Chondrocyte (in vitro differentiated cells): ENCODE measurements at regions not wholly inside any gene's neighbourhood (a gene's known extent, or its start where the extent isn't known, plus 50 kb on each side); places are given as distances from the start of the nearest gene placed in this dataset.

Source experiments
- DNase-seq: peaks from one replicate; pipeline ENCODE4 v3.0.0; 2021; ENCODE audit warnings: mixed read lengths, low spot score
- H3K27ac Mint-ChIP-seq: one replicate; pipeline ENCODE4 v1.8.0; 2021; ENCODE audit warnings: mild to moderate bottlenecking, moderate library complexity, mixed read lengths; ENCODE audit not compliant: unreplicated experiment
- H3K27me3 Mint-ChIP-seq: 2 replicates; pipeline ENCODE4 v1.8.0; 2021; ENCODE audit warnings: low read depth, mixed read lengths
- H3K36me3 Mint-ChIP-seq: 2 replicates; pipeline ENCODE4 v1.8.0; 2021; ENCODE audit warnings: low read depth, mixed read lengths
- H3K4me1 Mint-ChIP-seq: 2 replicates; pipeline ENCODE4 v1.8.0; 2021; ENCODE audit warnings: low read depth, mild to moderate bottlenecking, mixed read lengths
- H3K4me3 Mint-ChIP-seq: one replicate; pipeline ENCODE4 v1.8.0; 2021; ENCODE audit warnings: mild to moderate bottlenecking, moderate library complexity, mixed read lengths; ENCODE audit not compliant: unreplicated experiment
- H3K9me3 Mint-ChIP-seq: 2 replicates; pipeline ENCODE4 v1.8.0; 2021; ENCODE audit warnings: low read depth, mixed read lengths
- TF ChIP-seq, protein P1 (sequence below): fragments of 200-600 bp; sonication (generic); IDR thresholded peaks from 2 replicates; pipeline ENCODE4 v1.5.0; 2021; ENCODE audit warnings: antibody characterized with exemption, mild to moderate bottlenecking, moderate library complexity

DNA sequence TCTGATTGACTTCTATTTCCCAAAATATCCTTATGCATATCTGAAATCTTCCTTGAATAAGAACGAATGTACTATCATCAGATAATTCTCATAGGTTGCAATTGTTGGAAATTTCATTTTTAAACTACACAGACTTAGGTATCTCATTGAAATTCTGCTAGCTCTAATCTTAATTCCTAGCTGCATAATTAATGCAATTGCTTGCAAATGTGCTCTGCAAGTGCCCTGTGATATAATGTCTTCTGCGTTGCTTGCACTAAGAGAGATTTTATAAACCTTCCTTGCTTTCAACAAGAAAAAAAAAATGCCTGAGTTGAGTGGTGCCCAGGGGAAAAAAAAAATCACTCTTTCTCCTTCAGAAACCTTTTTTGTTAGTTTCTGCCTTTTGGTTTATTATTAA lies 354.9 kb downstream of the TFAP2A start:
- DNase-seq, result no peak
- TF ChIP-seq, protein P1, sequence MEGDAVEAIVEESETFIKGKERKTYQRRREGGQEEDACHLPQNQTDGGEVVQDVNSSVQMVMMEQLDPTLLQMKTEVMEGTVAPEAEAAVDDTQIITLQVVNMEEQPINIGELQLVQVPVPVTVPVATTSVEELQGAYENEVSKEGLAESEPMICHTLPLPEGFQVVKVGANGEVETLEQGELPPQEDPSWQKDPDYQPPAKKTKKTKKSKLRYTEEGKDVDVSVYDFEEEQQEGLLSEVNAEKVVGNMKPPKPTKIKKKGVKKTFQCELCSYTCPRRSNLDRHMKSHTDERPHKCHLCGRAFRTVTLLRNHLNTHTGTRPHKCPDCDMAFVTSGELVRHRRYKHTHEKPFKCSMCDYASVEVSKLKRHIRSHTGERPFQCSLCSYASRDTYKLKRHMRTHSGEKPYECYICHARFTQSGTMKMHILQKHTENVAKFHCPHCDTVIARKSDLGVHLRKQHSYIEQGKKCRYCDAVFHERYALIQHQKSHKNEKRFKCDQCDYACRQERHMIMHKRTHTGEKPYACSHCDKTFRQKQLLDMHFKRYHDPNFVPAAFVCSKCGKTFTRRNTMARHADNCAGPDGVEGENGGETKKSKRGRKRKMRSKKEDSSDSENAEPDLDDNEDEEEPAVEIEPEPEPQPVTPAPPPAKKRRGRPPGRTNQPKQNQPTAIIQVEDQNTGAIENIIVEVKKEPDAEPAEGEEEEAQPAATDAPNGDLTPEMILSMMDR, result no peak
- Mint-ChIP-seq H3K4me3 (no peak overlapping the region), H3K4me1 (peaks cover 3% of the 10 kb centered on the region), H3K9me3 (peaks cover 2% of the 10 kb centered on the region), H3K36me3 (no peaks in the 10 kb centered on the region), H3K27me3 (no peaks in the 10 kb centered on the region), H3K27ac (no peak overlapping the region)

DNA sequence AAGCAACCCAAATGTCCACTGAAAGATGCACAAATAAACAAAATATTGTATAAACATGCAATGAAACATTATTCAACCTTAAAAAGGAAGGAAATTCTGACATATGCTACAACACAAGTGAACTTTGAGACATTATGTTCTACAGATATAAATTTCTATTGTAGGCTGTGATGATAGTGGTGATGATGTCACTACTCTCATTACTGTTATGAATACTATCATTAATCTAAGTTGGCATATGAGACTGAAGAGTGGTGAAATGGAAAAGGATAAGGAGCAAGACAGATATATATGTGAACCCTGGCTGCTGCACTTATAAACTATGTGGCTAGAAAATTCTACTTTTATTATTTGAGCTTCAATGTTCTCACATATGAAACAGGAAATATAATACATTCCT lies 360.2 kb downstream of the TFAP2A start:
- Mint-ChIP-seq H3K4me1 (no peaks in the 10 kb centered on the region), H3K9me3 (peaks cover 34% of the 10 kb centered on the region), H3K36me3 (peaks cover 8% of the 10 kb centered on the region), H3K27me3 (no peaks in the 10 kb centered on the region), H3K4me3 (no peak overlapping the region), H3K27ac (no peak overlapping the region)
- no peak for DNase-seq
- TF ChIP-seq, protein P1, result no peak

DNA sequence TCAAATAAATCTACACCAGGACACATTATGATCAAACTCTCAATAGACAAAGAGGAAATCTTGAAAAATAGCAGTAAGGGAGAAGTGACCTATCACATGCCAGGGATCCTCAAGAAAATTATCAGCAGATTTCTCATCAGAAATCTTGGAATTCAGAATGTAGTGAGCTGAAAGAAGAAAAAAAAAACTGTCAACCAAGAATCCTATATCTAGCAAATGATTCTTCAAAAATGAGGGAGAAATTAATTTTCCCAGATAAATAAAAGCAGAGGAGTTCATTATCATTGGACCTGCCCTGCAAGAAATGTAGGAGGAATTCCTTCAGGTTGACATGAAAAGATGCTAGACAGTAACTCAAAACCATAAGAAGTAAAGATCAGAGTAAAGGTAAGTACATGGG lies 363.6 kb downstream of the TFAP2A start:
- H3K9me3 Mint-ChIP-seq, result peaks cover 32% of the 10 kb centered on the region
- DNase-seq, result no peak
- no peak overlapping the region for H3K27ac Mint-ChIP-seq
- peaks cover 8% of the 10 kb centered on the region for H3K36me3 Mint-ChIP-seq
- no peaks in the 10 kb centered on the region for H3K4me1 Mint-ChIP-seq
- no peaks in the 10 kb centered on the region for H3K27me3 Mint-ChIP-seq
- H3K4me3 Mint-ChIP-seq, result no peak overlapping the region
- TF ChIP-seq, protein P1, result no peak

DNA sequence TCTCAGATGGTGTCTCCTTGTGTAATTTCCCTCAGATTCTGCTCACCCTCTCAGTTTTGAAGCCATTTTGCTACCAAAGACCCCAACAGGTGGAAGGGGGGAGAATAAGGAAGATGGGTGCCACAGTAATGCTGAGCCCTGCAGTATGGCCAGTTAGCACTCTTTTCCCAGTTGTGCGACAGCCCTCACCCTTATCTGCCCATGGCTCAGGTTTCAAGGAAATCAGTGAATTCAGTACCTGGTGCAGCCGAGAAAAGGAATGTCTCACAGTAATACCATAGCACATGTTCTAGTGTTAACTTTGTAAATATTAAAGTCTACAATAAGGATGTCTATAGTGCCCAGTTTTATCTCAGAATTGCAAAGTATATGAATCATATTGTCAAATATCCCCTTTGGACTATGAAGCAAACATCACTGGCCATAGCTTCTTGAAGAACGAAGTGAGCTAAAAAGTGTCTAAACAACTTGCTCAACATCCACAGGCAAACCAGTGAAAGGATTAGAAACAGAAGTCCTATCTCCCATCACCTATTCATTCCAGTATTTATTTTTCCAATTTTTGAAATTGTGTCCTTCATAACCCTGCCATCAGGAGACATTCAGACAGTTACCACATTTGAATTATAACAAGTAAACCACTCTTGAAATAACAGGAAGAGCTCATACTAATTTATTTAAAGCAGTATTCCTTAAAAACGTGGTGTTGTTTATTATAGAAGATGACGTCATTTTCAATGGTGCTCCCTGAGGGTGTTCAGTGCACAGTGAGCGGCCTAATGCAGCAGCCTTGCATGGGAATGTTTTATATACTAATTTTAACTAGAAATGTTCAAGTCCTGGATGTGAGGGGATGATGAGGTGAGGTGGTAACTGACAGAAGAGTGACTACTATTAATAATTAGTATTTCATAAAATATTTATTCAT lies 366.2 kb downstream of the TFAP2A start:
- H3K27ac Mint-ChIP-seq, result no peak overlapping the region
- peaks cover 25% of the 10 kb centered on the region for H3K9me3 Mint-ChIP-seq
- no peaks in the 10 kb centered on the region for H3K4me1 Mint-ChIP-seq
- TF ChIP-seq, protein P1, result no peak
- no peak overlapping the region for H3K4me3 Mint-ChIP-seq
- H3K27me3 Mint-ChIP-seq, result no peaks in the 10 kb centered on the region
- DNase-seq, result no peak
- peaks cover 6% of the 10 kb centered on the region for H3K36me3 Mint-ChIP-seq

DNA sequence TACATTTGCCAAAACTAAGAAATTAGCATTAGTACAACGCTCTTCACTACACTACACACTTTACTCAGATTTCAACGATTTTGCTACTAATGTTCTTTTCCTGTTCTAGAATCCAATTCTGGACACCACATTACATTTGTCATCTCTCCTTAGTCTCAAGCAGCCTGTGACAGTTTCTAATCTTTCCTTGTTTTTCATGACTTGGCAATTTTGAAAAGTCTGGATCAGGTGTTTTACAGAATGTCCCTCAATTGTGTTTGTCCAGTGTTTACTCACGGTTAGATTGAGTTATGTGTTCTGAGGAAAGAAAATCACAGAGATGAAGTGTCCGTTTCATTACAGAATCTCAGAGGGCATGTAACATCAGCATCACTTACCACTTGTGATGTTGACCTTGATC lies 372.6 kb downstream of the TFAP2A start:
- no peaks in the 10 kb centered on the region for H3K27me3 Mint-ChIP-seq
- no peak overlapping the region for H3K4me3 Mint-ChIP-seq
- TF ChIP-seq, protein P1, result no peak
- H3K4me1 Mint-ChIP-seq, result no peaks in the 10 kb centered on the region
- peaks cover 5% of the 10 kb centered on the region for H3K9me3 Mint-ChIP-seq
- H3K27ac Mint-ChIP-seq, result no peak overlapping the region
- no peaks in the 10 kb centered on the region for H3K36me3 Mint-ChIP-seq
- no peak for DNase-seq
